ENCODE measurements at regions not wholly inside any gene's neighbourhood (a gene's known extent, or its start where the extent isn't known, plus 50 kb on each side); places are given as distances from the start of the nearest gene placed in this dataset.

- TF ChIP-seq CTCF (IDR thresholded peaks at IDR 0.05) (no peak), ZFX (IDR thresholded peaks at IDR 0.05; ENCODE audit: borderline replicate concordance) (no peak)
These were observed 203.4 kb upstream of the ZNF507 start for GRCh38 chr19:32141840-32142511.
